B cell (primary cell): ENCODE measurements at regions not wholly inside any gene's neighbourhood (a gene's known extent, or its start where the extent isn't known, plus 50 kb on each side); places are given as distances from the start of the nearest gene placed in this dataset.

Source experiments
- ATAC-seq: fragments of 200-7000 bp; cut with Tn5 transposase; one replicate; pipeline ENCODE4 v1.10.0; 2021; ENCODE audit warnings: low read depth, mild to moderate bottlenecking, moderate number of reproducible peaks, moderate library complexity
- CTCF ChIA-PET: fragments of 350-600 bp; sonication (Branson Sonifier 250); formaldehyde crosslinking; loops from one replicate; lab custom pipeline; 2021; ENCODE audit warnings: antibody characterized with exemption, inconsistent platforms; lab: Charles Lee
- POLR2A ChIA-PET: fragments of 350-600 bp; sonication (Branson Sonifier 250); formaldehyde crosslinking; loops from one replicate; lab custom pipeline; 2021; ENCODE audit warnings: antibody characterized with exemption; lab: Charles Lee
- DNase-seq: peaks from one replicate; pipeline ENCODE4 v3.0.0; 2013
- H2AFZ ChIP-seq: 2 replicates; pipeline ENCODE4 v1.6.1; 2012; ENCODE audit warnings: mild to moderate bottlenecking, low read depth, low read length; ENCODE audit not compliant: insufficient read depth, poor library complexity, severe bottlenecking
- H3K27ac ChIP-seq, 2 donors: 1 replicate in 1 of 2; 2 replicates in 1 of 2; pipeline ENCODE4 v1.5.1; 2012 to 2013; ENCODE audit warnings: low read length in 2 of 2, mild to moderate bottlenecking in 2 of 2, moderate library complexity in 1 of 2
- H3K27me3 ChIP-seq, 4 experiments: fragments of 200-600 bp in 1 of 4; sonication (generic) in 1 of 4; replicated peaks in 1 of 4; 1 replicate in 2 of 4; 2 replicates in 2 of 4; pipeline versions ENCODE4 v1.6.1 to v1.7.0; 2013 to 2016; ENCODE audit warnings: low read length in 3 of 4, mild to moderate bottlenecking in 2 of 4, mixed read lengths in 1 of 4, moderate library complexity in 1 of 4; ENCODE audit not compliant: insufficient read depth in 4 of 4, control insufficient read depth in 3 of 4; ENCODE audit errors: control extremely low read depth in 1 of 4
- H3K36me3 ChIP-seq, 2 experiments: replicated peaks in 1 of 2; 1 replicate in 1 of 2; 2 replicates in 1 of 2; pipeline versions ENCODE4 v1.6.1 to v1.7.1; 2013; ENCODE audit warnings: low read length in 1 of 2; ENCODE audit not compliant: insufficient read depth in 2 of 2, control insufficient read depth in 1 of 2; ENCODE audit errors: control extremely low read depth in 1 of 2, extremely low read depth in 1 of 2
- H3K4me1 ChIP-seq, 2 donors: fragments of 200-600 bp in 1 of 2; sonication (generic) in 1 of 2; 1 replicate in 1 of 2; 2 replicates in 1 of 2; pipeline versions ENCODE4 v1.5.1 to v1.6.1; 2013 to 2017; ENCODE audit warnings: low read length in 2 of 2; ENCODE audit not compliant: control insufficient read depth in 2 of 2, insufficient read depth in 2 of 2
- H3K4me2 ChIP-seq: replicated peaks from 2 replicates; pipeline ENCODE3; 2012; ENCODE audit warnings: mild to moderate bottlenecking, low read depth, low read length; ENCODE audit not compliant: poor library complexity, severe bottlenecking
- H3K4me3 ChIP-seq, 5 experiments: fragments of 200-600 bp in 1 of 5; sonication (generic) in 1 of 5; 1 replicate in 3 of 5; 2 replicates in 2 of 5; pipeline versions ENCODE4 v1.5.1 to v1.7.0; 2011 to 2016; ENCODE audit warnings: low read length in 4 of 5, mild to moderate bottlenecking in 4 of 5, low read depth in 2 of 5, control low read depth in 1 of 5, moderate library complexity in 1 of 5; ENCODE audit not compliant: insufficient read depth in 1 of 5; ENCODE audit errors: control extremely low read depth in 1 of 5, extremely low read depth in 1 of 5
- H3K79me2 ChIP-seq: fragments of 200-600 bp; sonication (generic); one replicate; pipeline ENCODE4 v1.6.0; 2016; ENCODE audit warnings: low read length; ENCODE audit not compliant: control insufficient read depth, insufficient read depth
- H3K9ac ChIP-seq: fragments of 200-600 bp; sonication (generic); 2 replicates; pipeline ENCODE4 v1.6.1; 2017; ENCODE audit warnings: mild to moderate bottlenecking, low read length, moderate library complexity
- H3K9me3 ChIP-seq, 3 donors: one replicate each; pipeline versions ENCODE4 v1.6.1 to v1.7.1; 2013; ENCODE audit warnings: low read length in 2 of 3; ENCODE audit not compliant: control insufficient read depth in 2 of 3, insufficient read depth in 1 of 3; ENCODE audit errors: control extremely low read depth in 1 of 3
- H4K20me1 ChIP-seq: 2 replicates; pipeline ENCODE4 v1.6.0; 2012; ENCODE audit warnings: mild to moderate bottlenecking, low read length; ENCODE audit not compliant: insufficient read depth, control insufficient read depth, poor library complexity, severe bottlenecking
- H3K27ac Mint-ChIP-seq: one replicate; pipeline ENCODE4 v1.8.0; 2021; ENCODE audit warnings: mixed read lengths
- H3K27me3 Mint-ChIP-seq: one replicate; pipeline ENCODE4 v1.8.0; 2021; ENCODE audit warnings: mixed read lengths
- H3K4me1 Mint-ChIP-seq: one replicate; pipeline ENCODE4 v1.8.0; 2021; ENCODE audit warnings: mixed read lengths
- H3K4me3 Mint-ChIP-seq: one replicate; pipeline ENCODE4 v1.8.0; 2021; ENCODE audit warnings: mixed read lengths
- H3K9me3 Mint-ChIP-seq: one replicate; pipeline ENCODE4 v1.8.0; 2022; ENCODE audit warnings: mixed read lengths; ENCODE audit not compliant: insufficient read depth
- CTCF ChIP-seq: fragments of 200-600 bp; IDR thresholded peaks from one replicate; pipeline ENCODE4 v1.8.0; 2022; ENCODE audit warnings: antibody characterized with exemption, mild to moderate bottlenecking
- EZH2 ChIP-seq: IDR thresholded peaks from 2 replicates; pipeline ENCODE4 v1.6.1; 2012; ENCODE audit warnings: borderline replicate concordance, low read depth, mild to moderate bottlenecking, moderate library complexity, low read length; ENCODE audit not compliant: insufficient read depth, poor library complexity, severe bottlenecking
- WGBS: methylation state at CpG from one replicate; pipeline ENCODE4 v1.1.5; 2013; ENCODE audit warnings: missing lambda C conversion rate; ENCODE audit not compliant: insufficient coverage; 5-methylcytosine and 5-hydroxymethylcytosine counted together
- intact Hi-C: fragments of 100-400 bp; cut with micrococcal nuclease; formaldehyde crosslinking; loops from one replicate; pipeline ENCODE4 v1.10.0; 2022

- no peak overlapping the region for H2AFZ ChIP-seq
- H3K4me1 ChIP-seq: peaks cover 12 to 15% of the 10 kb centered on the region in 2 donors
- no peaks in the 10 kb centered on the region for H3K9me3 ChIP-seq
- Mint-ChIP-seq H3K27ac (no peak overlapping the region), H3K4me1 (peaks cover 15% of the 10 kb centered on the region), H3K4me3 (no peak overlapping the region), H3K27me3 (no peaks in the 10 kb centered on the region), H3K9me3 (no peaks in the 10 kb centered on the region)
- no peaks in the 10 kb centered on the region for H3K79me2 ChIP-seq
- ChIA-PET POLR2A (no interaction called here), CTCF (no interaction called here)
- H3K36me3 ChIP-seq: no peaks in the 10 kb centered on the region
- WGBS: 100% methylated on average over 2 of the region's 5 CpGs
- DNase-seq (no peak), ATAC-seq (no peak)
- no peak overlapping the region for H3K4me2 ChIP-seq
- H3K27me3 ChIP-seq: no peaks in the 10 kb centered on the region
- H3K27ac ChIP-seq: no peak overlapping the region
- intact Hi-C loops: no loop called here
- no peaks in the 10 kb centered on the region for H4K20me1 ChIP-seq
- H3K4me3 ChIP-seq: no peak overlapping the region
- TF ChIP-seq EZH2 (no peak), CTCF (no peak)
- H3K9ac ChIP-seq: no peak overlapping the region
Measured at GRCh38 chr12:92221656-92222315, 76.1 kb upstream of the BTG1 start.

GRCh38 chr12:92218394-92219077, 72.9 kb upstream of the BTG1 start:
- Histone ChIP-seq H2AFZ (peak overlapping the region; percentile 12), H3K4me3 (no peak overlapping the region), H3K36me3 (no peaks in the 10 kb centered on the region), H3K27ac (no peak overlapping the region), H3K79me2 (no peaks in the 10 kb centered on the region), H3K27me3 (no peaks in the 10 kb centered on the region), H3K4me1 (peaks cover 12 to 15% of the 10 kb centered on the region in 2 donors), H3K4me2 (peak overlapping the region; percentile 24), H3K9me3 (no peaks in the 10 kb centered on the region), H4K20me1 (no peaks in the 10 kb centered on the region), H3K9ac (no peak overlapping the region)
- no peak overlapping the region for H3K27ac Mint-ChIP-seq
- POLR2A ChIA-PET: interaction anchor here (1.7 kb wide), 1 partner anchor 73 kb away, joined by 6 read pairs; the partner anchor contains the start of gene BTG1
- no peaks in the 10 kb centered on the region for H3K27me3 Mint-ChIP-seq
- intact Hi-C loops: loop anchor here (5.0 kb wide), 1 partner anchor 71 kb away; the partner anchor contains the start of gene BTG1
- no CpG with 5 or more reads among the region's 3 CpGs for WGBS
- peaks cover 20% of the 10 kb centered on the region for H3K4me1 Mint-ChIP-seq
- peak overlapping the region; percentile 3 for H3K4me3 Mint-ChIP-seq
- TF ChIP-seq EZH2 (no peak), CTCF (no peak)
- peak; percentile 54 for DNase-seq
- peak; percentile 73 for ATAC-seq
- CTCF ChIA-PET: interaction anchor here (1.2 kb wide), 1 partner anchor 352 kb away, joined by 3 read pairs; no protein-coding TSS in a partner anchor
- no peaks in the 10 kb centered on the region for H3K9me3 Mint-ChIP-seq
